GF-D8 (cell line): ENCODE measurements at regions not wholly inside any gene's neighbourhood (a gene's known extent, or its start where the extent isn't known, plus 50 kb on each side); places are given as distances from the start of the nearest gene placed in this dataset.
"Not testable (repeated sequence)": the region's sequence is repeated elsewhere in the genome, so short reads cannot be mapped to it uniquely, and the experiment has no call there.

ENCODE experiments used
- DNase-seq: peaks from one replicate; lab custom pipeline; 2025; lab: John Stamatoyannopoulos, UW

DNA sequence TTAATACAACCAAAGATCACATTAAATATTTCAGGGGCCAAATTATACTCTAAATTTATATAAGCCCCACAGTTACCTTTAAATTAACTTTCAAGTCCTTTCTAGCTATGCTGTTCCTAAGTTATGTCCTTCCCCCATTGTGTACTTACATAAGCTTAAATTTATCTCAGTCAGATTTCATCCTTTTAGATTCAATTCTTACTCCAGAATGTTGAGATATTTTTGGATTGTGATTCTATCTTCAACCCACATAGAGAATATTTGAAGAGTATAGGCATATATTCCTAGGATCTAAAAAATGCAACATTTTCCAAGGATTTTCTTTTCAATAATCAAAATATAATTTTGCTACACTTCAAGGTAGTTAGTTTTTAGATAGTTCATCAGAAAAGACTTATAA lies 242.8 kb downstream of the KCNE4 start:
- no peak for DNase-seq

- no peak for DNase-seq
Measured at GRCh38 chr2:223297788-223298187, 245.8 kb downstream of the KCNE4 start.

GRCh38 chr2:223298329-223298728 lies 246.3 kb downstream of the KCNE4 start:
- not testable (repeated sequence) for DNase-seq

GRCh38 chr2:223300326-223300725 lies 248.3 kb downstream of the KCNE4 start:
- no peak for DNase-seq

DNA sequence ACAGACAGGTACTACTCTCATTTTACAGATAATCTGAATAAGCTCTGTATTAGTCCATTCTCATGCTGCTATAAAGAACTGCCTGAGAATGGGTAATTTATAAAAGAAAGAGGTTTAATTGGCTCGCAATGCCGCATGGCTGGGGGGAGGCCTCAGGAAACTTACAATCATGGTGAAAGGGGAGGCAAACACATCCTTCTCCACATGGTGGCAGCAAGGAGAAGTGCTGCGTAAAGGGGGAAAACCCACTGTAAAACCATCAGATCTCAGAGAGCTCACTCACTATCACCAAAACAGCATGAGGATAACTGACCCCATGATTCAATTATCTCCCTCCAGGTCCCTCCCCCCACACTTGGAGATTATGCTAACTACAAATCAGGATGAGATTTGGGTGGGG lies 254.4 kb downstream of the KCNE4 start:
- DNase-seq: no peak

GRCh38 chr2:223311889-223312680 lies 260.1 kb downstream of the KCNE4 start:
- no peak for DNase-seq

DNA sequence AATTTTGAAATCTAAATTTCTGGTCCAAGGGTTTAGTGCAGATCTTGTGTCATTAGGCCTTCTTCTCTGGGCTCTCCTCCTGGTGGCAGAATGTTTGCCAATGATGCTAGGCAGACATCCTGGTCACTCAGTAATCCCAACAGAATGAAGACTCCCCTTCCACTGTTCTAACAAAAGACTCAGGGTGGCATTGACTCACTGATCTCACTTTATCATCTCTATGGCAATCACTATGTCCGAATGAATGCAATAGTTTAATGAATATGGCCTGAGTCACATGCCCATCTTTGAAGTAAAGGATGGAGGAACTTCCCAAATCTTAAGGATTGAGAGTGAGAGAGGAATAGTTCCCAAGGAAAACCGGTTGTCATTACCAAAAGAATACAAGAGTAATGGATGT lies 261.1 kb downstream of the KCNE4 start:
- DNase-seq: no peak

DNA sequence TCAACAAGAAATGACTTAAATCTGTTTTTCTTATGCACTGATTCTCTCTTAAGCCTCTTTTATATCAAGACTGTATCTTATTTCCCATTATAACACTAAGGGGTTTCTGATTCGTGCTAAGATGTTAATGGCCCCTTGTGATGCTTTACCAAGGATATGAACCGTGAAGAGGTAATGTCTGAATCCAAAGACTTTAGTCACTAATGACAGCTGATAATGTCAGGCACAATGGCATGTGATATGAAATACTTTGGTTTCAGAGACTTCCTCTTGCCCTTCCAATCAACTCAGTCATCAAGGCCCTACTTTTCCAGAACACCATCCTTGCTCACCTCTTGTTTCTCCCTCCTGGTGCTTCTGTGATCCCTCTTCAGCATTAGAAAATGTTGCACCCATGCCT lies 262.8 kb downstream of the KCNE4 start:
- DNase-seq: no peak

- DNase-seq: no peak
Measured at GRCh38 chr2:223315813-223316212, 263.8 kb downstream of the KCNE4 start.

GRCh38 chr2:223316342-223316741 lies 264.4 kb downstream of the KCNE4 start:
- no peak for DNase-seq

- DNase-seq: no peak
Measured at GRCh38 chr2:223319601-223320000, 267.6 kb downstream of the KCNE4 start.

- no peak for DNase-seq
Measured at GRCh38 chr2:223324402-223324801, 272.4 kb downstream of the KCNE4 start.

DNA sequence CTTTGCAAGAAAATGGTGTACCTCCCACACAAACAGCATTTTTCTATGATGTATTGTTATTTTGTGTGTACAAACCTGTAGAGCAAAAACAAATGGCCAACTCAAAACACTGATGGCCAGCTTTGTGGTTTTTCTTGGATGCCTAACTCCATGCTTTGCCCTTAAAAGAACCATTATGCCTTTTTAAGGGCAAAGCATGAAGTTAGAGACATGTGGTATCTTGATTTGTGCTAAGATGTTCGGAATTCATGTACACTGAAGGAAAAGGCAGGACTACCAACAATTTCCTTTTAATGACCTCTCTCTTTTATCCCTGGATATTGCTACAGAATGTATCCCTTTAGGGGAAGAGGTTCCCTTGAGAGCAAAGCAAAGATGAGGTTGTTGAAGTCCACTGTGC lies 273.6 kb downstream of the SCG2 start:
- DNase-seq: no peak

DNA sequence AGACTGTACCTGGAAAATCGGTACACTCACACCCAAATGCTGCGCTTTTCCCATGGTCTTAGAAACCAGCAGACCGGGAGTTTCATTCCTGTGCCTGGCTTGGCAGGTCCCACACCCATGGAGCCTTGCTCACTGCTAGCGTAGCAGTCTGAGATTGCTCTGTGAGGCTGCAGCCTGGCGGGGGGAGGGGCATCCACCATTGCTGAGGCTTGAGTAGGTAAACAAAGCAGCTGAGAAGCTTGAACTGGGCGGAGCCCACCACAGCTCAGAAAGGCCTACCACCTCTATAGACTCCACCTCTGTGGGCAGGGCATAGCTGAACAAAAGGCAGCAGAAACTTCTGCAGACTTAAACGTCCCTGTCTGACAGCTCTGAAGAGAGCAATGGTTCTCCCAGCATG lies 271.4 kb downstream of the SCG2 start:
- not testable (repeated sequence) for DNase-seq

GRCh38 chr2:223338016-223338415 lies 264.1 kb downstream of the SCG2 start:
- DNase-seq: no peak

GRCh38 chr2:223357076-223357475 lies 245.1 kb downstream of the SCG2 start:
- no peak for DNase-seq

DNA sequence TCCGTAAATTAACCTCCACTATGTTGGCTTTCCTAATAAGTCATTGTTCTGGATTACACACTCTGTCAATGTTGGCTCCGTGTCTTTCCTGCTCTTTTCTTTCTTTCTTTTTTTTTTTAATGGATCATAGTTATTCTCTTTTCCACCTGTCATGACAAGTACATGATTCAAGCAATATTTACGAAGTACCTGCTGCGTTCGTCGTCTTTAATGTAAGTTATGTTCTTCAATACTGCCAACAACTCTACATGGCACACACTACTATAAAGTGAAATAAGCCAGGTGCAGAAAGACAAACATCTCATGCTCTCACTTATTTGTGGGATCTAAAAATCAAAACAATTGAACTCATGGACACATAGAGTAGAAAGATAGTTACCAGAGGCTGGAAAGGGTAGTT lies 239.1 kb downstream of the SCG2 start:
- DNase-seq: no peak

DNA sequence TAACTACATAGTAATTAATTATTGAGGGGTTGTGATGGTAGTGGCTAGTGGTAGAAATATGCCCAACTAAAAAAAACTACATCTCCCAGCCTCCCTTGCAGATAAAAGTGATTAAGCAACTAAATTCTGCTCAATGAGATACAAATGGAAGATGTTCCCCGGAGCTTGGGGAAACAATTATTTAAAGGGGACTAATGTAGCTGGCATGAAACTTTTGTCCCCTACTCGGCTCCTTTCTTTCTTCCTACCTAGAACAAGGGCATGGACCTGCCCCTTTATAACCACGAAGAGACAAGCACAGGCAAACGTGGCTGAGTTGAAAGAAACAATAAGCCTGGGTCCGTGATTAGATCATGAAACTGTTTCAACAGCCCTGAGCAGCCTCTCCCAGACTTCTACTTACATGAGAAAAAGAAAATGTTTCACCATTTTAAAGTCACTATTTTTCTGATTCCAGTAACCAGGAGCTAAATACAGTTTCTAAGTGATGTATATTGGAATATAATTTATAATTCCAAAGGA lies 236.9 kb downstream of the SCG2 start:
- no peak for DNase-seq

- DNase-seq: no peak
Measured at GRCh38 chr2:223366566-223366965, 235.6 kb downstream of the SCG2 start.

DNA sequence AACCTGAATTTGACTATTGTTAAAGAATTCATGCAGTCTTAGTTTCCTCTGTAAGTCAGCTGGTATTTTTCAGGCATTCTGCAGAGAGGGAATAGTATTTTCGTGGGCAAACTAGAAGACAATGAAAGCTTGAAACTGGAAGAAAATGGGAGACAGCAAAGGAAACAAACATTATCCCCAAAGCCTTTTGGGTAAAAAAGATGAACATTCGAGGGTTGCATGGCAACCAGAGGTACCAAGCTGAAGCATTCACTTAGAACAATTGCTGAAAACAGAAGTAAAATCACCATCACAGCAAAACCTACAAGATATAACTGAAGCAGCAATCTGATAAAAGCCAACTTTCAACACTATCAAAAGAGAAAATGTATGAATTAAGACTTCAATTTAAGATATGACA lies 233.7 kb downstream of the SCG2 start:
- no peak for DNase-seq

- no peak for DNase-seq
Measured at GRCh38 chr2:223369889-223370288, 232.3 kb downstream of the SCG2 start.

DNA sequence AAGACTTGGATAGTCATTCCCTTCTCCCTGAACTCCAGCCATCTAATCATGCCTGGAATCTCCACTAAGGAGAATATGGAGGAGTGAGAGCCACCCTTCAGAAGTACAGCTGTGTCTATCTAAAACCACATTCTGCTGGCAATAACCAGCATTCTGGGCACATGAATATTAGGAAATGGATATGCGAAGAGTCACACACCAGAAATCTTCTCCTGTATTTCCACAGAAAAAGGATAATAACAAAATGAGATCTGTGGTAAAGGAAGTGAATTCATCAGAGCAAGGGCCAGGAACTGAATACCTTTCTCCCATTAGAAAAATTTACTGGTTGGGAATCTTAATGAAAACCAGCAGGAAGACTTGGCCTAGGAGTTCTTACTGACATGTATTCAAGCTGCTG lies 218.8 kb downstream of the SCG2 start:
- no peak for DNase-seq

DNA sequence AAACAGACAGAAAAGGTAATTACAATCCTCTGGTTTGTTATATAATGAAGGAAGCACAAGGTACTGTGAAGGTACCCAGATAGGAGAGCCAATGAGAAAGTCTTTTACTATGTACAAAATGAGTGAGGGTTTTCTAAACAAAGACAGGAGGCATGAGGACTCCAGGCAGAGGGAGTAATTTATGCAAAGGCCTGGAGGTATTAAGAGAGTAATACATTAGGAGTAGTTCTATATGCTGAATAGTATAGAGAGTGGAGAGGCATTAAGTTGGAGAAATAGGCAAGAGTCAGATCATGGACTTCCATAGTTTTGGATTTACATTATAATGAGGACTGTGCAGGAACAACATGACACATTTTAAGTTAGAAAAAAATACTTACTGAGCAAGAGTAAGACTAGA lies 216.0 kb downstream of the SCG2 start:
- DNase-seq: no peak

GRCh38 chr2:223386984-223387383 lies 215.2 kb downstream of the SCG2 start:
- no peak for DNase-seq
